ENCODE measurements at regions not wholly inside any gene's neighbourhood (a gene's known extent, or its start where the extent isn't known, plus 50 kb on each side); places are given as distances from the start of the nearest gene placed in this dataset.

GRCh38 chr13:22425087-22425486 is 754.2 kb downstream of the FGF9 start:
- no peak for TF ChIP-seq POLR2AphosphoS5 (IDR thresholded peaks at IDR 0.05)
- TF ChIP-seq CTCF (IDR thresholded peaks at IDR 0.05) = no peak
- no peak for TF ChIP-seq POLR2A (IDR thresholded peaks at IDR 0.05)
- no peak for TF ChIP-seq EP300 (IDR thresholded peaks at IDR 0.05)
- H3K9me3 ChIP-seq = peaks cover 0 to 3% (median 0%) of the 10 kb centered on the region in 4 donors
- intact Hi-C loops (cut with DNase I; ENCODE audit: low total_unique reads) = no loop called here
- no peak overlapping the region for H3K27ac ChIP-seq
- WGBS, 5 donors = 75 to 88% (median 86%) methylated on average over 4 of the region's 4 CpGs
- no peak for DNase-seq
- no peak overlapping the region for H3K4me3 ChIP-seq
- H3K4me1 ChIP-seq = no peaks in the 10 kb centered on the region
- no peaks in the 10 kb centered on the region for H3K27me3 ChIP-seq
- no peaks in the 10 kb centered on the region for H3K36me3 ChIP-seq

GRCh38 chr13:22427066-22427465 is 753.7 kb upstream of the SGCG start:
- H3K4me3 ChIP-seq = no peak overlapping the region
- H3K4me1 ChIP-seq = no peaks in the 10 kb centered on the region
- H3K27ac ChIP-seq = no peak overlapping the region
- no peaks in the 10 kb centered on the region for H3K27me3 ChIP-seq
- TF ChIP-seq CTCF (IDR thresholded peaks at IDR 0.05) (no peak), EP300 (IDR thresholded peaks at IDR 0.05) (no peak), POLR2AphosphoS5 (IDR thresholded peaks at IDR 0.05) (no peak), POLR2A (IDR thresholded peaks at IDR 0.05) (no peak)
- H3K36me3 ChIP-seq = no peaks in the 10 kb centered on the region
- peaks cover 0 to 3% (median 0%) of the 10 kb centered on the region in 4 donors for H3K9me3 ChIP-seq
- intact Hi-C loops (cut with DNase I; ENCODE audit: low total_unique reads) = no loop called here
- DNase-seq = no peak
- 88 to 98% (median 93%) methylated on average over 3 of the region's 3 CpGs for WGBS, 5 donors

- Histone ChIP-seq H3K27me3 (no peaks in the 10 kb centered on the region), H3K27ac (no peak overlapping the region), H3K4me1 (no peaks in the 10 kb centered on the region), H3K9me3 (peaks cover 0 to 3% (median 0%) of the 10 kb centered on the region in 4 donors), H3K4me3 (no peak overlapping the region), H3K36me3 (no peaks in the 10 kb centered on the region)
- WGBS, 5 donors = 42 to 68% (median 51%) methylated on average over 6 of the region's 6 CpGs
- intact Hi-C loops (cut with DNase I; ENCODE audit: low total_unique reads) = no loop called here
- no peak for DNase-seq
- TF ChIP-seq CTCF (IDR thresholded peaks at IDR 0.05) (no peak), POLR2A (IDR thresholded peaks at IDR 0.05) (no peak)
Observed at GRCh38 chr13:22427783-22428182, 753.0 kb upstream of the SGCG start.

- Histone ChIP-seq H3K9me3 (peaks cover 0 to 3% (median 0%) of the 10 kb centered on the region in 4 donors), H3K36me3 (no peaks in the 10 kb centered on the region), H3K27ac (no peak overlapping the region), H3K27me3 (no peaks in the 10 kb centered on the region), H3K4me3 (no peak overlapping the region), H3K4me1 (no peaks in the 10 kb centered on the region)
- intact Hi-C loops (cut with DNase I; ENCODE audit: low total_unique reads) = no loop called here
- TF ChIP-seq POLR2AphosphoS5 (IDR thresholded peaks at IDR 0.05) = no peak
- no peak for TF ChIP-seq CTCF (IDR thresholded peaks at IDR 0.05)
- TF ChIP-seq POLR2A (IDR thresholded peaks at IDR 0.05) = no peak
- TF ChIP-seq EP300 (IDR thresholded peaks at IDR 0.05) = no peak
- 31 to 53% (median 33%) methylated on average over 10 of the region's 10 CpGs for WGBS, 5 donors
- DNase-seq = peak in 1 of 2 donors; percentile 43
Observed at GRCh38 chr13:22428188-22428828, 752.5 kb upstream of the SGCG start.
